DOHH2 (cell line): ENCODE measurements at regions not wholly inside any gene's neighbourhood (a gene's known extent, or its start where the extent isn't known, plus 50 kb on each side); places are given as distances from the start of the nearest gene placed in this dataset.

Experiments
- H3F3A ChIP-seq: fragments of 200-600 bp; sonication (generic), shearing (Covaris generic); 2 replicates; pipeline ENCODE4 v1.6.0; 2016; ENCODE audit warnings: antibody characterized with exemption, mild to moderate bottlenecking; ENCODE audit not compliant: control insufficient read depth, insufficient read depth
- H3K27ac ChIP-seq: fragments of 200-600 bp; sonication (generic); 2 replicates; pipeline ENCODE4 v1.5.1; 2014; ENCODE audit warnings: low read depth, mild to moderate bottlenecking, low read length, moderate library complexity
- H3K27me3 ChIP-seq: fragments of 200-600 bp; sonication (generic); 2 replicates; pipeline ENCODE4 v1.6.1; 2014; ENCODE audit warnings: mild to moderate bottlenecking, low read length, mixed read lengths; ENCODE audit not compliant: control insufficient read depth
- H3K36me3 ChIP-seq: fragments of 200-600 bp; sonication (generic); 2 replicates; pipeline ENCODE4 v1.6.1; 2014; ENCODE audit warnings: mild to moderate bottlenecking, low read length, moderate library complexity, mixed read lengths; ENCODE audit not compliant: control insufficient read depth
- H3K4me1 ChIP-seq: fragments of 200-600 bp; sonication (generic); 2 replicates; pipeline ENCODE4 v1.6.1; 2014; ENCODE audit warnings: mild to moderate bottlenecking, low read length, mixed read lengths; ENCODE audit not compliant: control insufficient read depth
- H3K4me2 ChIP-seq: fragments of 200-600 bp; sonication (generic); 2 replicates; pipeline ENCODE4 v1.6.0; 2014; ENCODE audit warnings: mild to moderate bottlenecking, low read length, moderate library complexity
- H3K4me3 ChIP-seq: fragments of 200-600 bp; sonication (generic); 2 replicates; pipeline ENCODE4 v1.5.1; 2014; ENCODE audit warnings: mild to moderate bottlenecking, low read length, mixed read lengths
- H3K79me2 ChIP-seq: fragments of 200-600 bp; sonication (generic); 2 replicates; pipeline ENCODE4 v1.6.1; 2014; ENCODE audit warnings: mild to moderate bottlenecking, low read length, mixed read lengths; ENCODE audit not compliant: control insufficient read depth
- H3K9me2 ChIP-seq: fragments of 200-600 bp; sonication (generic); replicated peaks from 2 replicates; pipeline ENCODE4 v1.6.1; 2014; ENCODE audit warnings: mild to moderate bottlenecking, low read length, mixed read lengths; ENCODE audit not compliant: control insufficient read depth
- H3K9me3 ChIP-seq: fragments of 200-600 bp; sonication (generic); 2 replicates; pipeline ENCODE4 v1.6.1; 2014; ENCODE audit warnings: antibody characterized with exemption, low read length, mixed read lengths; ENCODE audit not compliant: control insufficient read depth, insufficient read depth
- H4K20me1 ChIP-seq: fragments of 200-600 bp; sonication (generic); 2 replicates; pipeline ENCODE4 v1.6.0; 2014; ENCODE audit warnings: low read depth, mild to moderate bottlenecking, antibody characterized with exemption, low read length, moderate library complexity; ENCODE audit not compliant: control insufficient read depth, insufficient read depth
- EZH2phosphoT487 ChIP-seq: fragments of 200-600 bp; sonication (generic); IDR thresholded peaks from 2 replicates; pipeline ENCODE4 v1.6.1; 2017; ENCODE audit warnings: borderline replicate concordance, mild to moderate bottlenecking, antibody characterized with exemption, low read length, moderate library complexity, mixed read lengths
- TF ChIP-seq, protein P1 (sequence below): fragments of 200-600 bp; sonication (generic); IDR thresholded peaks from one replicate; pipeline ENCODE4 v1.5.1; 2014; ENCODE audit warnings: antibody characterized with exemption, mild to moderate bottlenecking, low read depth, low read length; ENCODE audit not compliant: poor library complexity, severe bottlenecking

- H3K9me2 ChIP-seq: no peaks in the 10 kb centered on the region
- no peak overlapping the region for H3K4me2 ChIP-seq
- 0 out of 2 replicates have a peak, but pooled peaks cover 6% of the 10 kb centered on the region for H3K27me3 ChIP-seq
- H3F3A ChIP-seq: no peaks in the 10 kb centered on the region
- no peaks in the 10 kb centered on the region for H3K4me1 ChIP-seq
- TF ChIP-seq, protein P1, sequence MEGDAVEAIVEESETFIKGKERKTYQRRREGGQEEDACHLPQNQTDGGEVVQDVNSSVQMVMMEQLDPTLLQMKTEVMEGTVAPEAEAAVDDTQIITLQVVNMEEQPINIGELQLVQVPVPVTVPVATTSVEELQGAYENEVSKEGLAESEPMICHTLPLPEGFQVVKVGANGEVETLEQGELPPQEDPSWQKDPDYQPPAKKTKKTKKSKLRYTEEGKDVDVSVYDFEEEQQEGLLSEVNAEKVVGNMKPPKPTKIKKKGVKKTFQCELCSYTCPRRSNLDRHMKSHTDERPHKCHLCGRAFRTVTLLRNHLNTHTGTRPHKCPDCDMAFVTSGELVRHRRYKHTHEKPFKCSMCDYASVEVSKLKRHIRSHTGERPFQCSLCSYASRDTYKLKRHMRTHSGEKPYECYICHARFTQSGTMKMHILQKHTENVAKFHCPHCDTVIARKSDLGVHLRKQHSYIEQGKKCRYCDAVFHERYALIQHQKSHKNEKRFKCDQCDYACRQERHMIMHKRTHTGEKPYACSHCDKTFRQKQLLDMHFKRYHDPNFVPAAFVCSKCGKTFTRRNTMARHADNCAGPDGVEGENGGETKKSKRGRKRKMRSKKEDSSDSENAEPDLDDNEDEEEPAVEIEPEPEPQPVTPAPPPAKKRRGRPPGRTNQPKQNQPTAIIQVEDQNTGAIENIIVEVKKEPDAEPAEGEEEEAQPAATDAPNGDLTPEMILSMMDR: no peak
- TF ChIP-seq EZH2phosphoT487: no peak
- H3K79me2 ChIP-seq: no peaks in the 10 kb centered on the region
- no peaks in the 10 kb centered on the region for H3K9me3 ChIP-seq
- no peak overlapping the region for H3K27ac ChIP-seq
- H4K20me1 ChIP-seq: no peaks in the 10 kb centered on the region
- no peaks in the 10 kb centered on the region for H3K36me3 ChIP-seq
- H3K4me3 ChIP-seq: no peak overlapping the region
Observed at GRCh38 chr22:27297125-27297524, 504.4 kb downstream of the MN1 start.

GRCh38 chr22:27298332-27298731 is 503.2 kb downstream of the MN1 start:
- Histone ChIP-seq H3K36me3 (no peaks in the 10 kb centered on the region), H3K27ac (no peak overlapping the region), H3K27me3 (0 out of 2 replicates have a peak, but pooled peaks cover 6% of the 10 kb centered on the region), H3K4me3 (no peak overlapping the region), H3K79me2 (no peaks in the 10 kb centered on the region), H3K4me2 (no peak overlapping the region), H3F3A (no peaks in the 10 kb centered on the region), H3K9me3 (no peaks in the 10 kb centered on the region), H3K9me2 (no peaks in the 10 kb centered on the region), H4K20me1 (no peaks in the 10 kb centered on the region), H3K4me1 (no peaks in the 10 kb centered on the region)
- TF ChIP-seq, protein P1: no peak
- TF ChIP-seq EZH2phosphoT487: no peak

GRCh38 chr22:27298742-27299141 is 502.8 kb downstream of the MN1 start:
- TF ChIP-seq EZH2phosphoT487: no peak
- TF ChIP-seq, protein P1: no peak
- Histone ChIP-seq H3K9me2 (no peaks in the 10 kb centered on the region), H3K4me1 (no peaks in the 10 kb centered on the region), H3K4me3 (no peak overlapping the region), H3K79me2 (no peaks in the 10 kb centered on the region), H3K27me3 (0 out of 2 replicates have a peak, but pooled peaks cover 6% of the 10 kb centered on the region), H3K9me3 (no peaks in the 10 kb centered on the region), H3K36me3 (no peaks in the 10 kb centered on the region), H3F3A (no peaks in the 10 kb centered on the region), H4K20me1 (no peaks in the 10 kb centered on the region), H3K27ac (no peak overlapping the region), H3K4me2 (no peak overlapping the region)
